NCI-H2196 treated with DMSO at 0.1 percent for 48 hours (cell line): ENCODE measurements at regions not wholly inside any gene's neighbourhood (a gene's known extent, or its start where the extent isn't known, plus 50 kb on each side); places are given as distances from the start of the nearest gene placed in this dataset.

Experiments
- DNase-seq: peaks from one replicate; lab custom pipeline; 2025; ENCODE audit not compliant: unreplicated experiment; lab: John Stamatoyannopoulos, UW

DNA sequence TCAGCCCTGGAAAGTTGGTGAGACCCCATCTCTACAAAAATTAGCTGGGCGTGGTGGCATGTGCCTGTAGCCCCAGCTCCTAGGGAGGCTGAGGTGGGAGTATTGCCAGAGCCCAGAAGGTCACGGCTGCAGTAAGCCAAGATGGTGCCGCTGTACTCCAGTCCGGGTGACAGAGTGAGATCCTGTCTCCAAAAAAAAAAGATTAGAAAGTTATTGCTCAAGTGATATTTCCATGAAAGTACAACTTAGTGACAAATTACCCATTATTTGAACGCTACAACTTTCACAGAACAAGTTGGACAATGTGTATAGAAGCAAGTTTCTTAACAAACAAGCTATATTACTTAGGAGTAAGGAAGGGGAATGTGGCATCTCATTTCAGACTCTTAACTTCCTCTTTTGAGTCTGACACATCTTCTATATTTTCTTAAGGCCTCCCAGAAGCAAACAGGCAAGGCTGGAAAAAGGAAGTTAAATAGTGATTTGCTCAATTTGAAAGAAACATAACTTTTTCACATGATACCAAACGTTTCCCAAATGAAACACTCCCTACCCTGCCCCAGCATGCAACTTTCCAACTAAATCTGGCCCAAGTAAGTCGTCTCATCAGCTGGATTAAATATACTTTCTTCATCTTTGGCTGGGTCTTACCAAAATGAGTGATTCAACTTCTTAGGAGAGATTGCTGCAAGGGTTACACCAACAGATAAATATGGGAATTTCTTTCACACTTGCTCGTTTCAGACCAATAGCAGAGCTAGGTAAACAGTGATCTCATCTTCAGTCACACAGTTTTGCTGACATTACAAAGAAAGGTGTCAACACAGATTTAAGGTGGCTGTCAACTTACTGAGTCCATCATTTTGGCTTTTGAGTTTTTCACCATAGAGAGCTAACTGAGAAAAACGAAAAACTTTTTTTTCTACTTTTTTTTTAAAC lies 66.3 kb upstream of the KLF6 start:
- DNase-seq: no peak

GRCh38 chr10:3848775-3849635 lies 64.0 kb upstream of the KLF6 start:
- DNase-seq: no peak

DNA sequence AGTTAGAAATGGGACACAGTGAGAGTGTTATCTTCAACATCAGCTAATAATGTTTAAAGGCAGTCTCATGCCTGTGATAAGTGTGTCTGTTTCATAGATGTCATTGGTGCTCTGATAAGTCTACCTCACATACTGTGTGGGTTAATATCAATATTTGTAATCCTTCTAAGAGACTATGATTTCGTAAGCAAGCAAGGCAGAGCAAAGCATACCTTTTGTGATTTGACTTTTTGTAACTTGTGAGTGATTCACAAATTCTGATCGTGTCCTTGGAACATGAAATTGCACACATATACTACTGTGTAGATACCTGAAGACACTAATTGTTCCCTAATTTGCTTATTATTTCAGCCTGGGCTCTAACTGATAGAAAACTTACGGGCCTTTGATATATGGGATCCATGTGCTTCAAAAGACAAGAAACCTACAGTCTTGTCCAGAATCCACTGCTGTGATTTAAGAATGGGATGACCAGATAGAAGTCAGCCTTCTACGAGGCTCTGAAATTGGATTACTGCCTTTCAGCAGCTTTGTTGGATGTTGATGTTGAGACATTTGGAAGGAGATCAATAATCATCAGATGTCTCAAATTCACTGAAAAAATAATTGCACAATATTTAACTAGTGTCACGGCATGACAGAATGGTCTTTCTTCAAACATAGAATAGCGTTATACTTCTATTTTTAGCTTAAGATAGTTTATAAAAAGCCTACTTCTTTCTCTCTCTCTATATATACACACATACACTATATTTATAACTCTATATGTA lies 63.2 kb upstream of the KLF6 start:
- DNase-seq: no peak

GRCh38 chr10:3846736-3847135 lies 61.7 kb upstream of the KLF6 start:
- no peak for DNase-seq

DNA sequence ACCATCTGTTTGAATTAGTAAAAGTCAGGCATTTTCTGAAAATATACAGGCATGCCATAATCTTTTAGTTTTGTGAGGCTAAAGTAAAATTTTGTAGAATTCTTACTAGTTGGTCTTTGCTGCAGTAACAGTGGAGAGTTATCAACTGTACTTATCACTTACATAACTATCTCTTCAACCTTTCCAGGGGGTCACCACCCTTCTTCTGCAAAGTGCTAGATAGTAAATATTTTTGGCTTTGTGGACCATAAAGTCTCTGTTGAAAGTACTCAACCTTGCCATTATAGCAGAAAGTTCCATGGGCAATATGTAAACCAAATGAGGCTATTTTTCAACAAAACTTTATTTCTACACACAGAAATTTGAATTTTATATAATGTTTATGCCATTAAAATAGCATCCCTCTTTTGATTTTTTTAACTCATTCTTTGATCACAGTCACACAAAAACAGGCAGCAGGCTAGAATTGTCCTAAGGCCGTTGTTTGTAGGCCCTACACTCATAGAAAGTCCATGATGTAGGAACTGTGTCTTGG lies 59.5 kb upstream of the KLF6 start:
- DNase-seq: no peak

DNA sequence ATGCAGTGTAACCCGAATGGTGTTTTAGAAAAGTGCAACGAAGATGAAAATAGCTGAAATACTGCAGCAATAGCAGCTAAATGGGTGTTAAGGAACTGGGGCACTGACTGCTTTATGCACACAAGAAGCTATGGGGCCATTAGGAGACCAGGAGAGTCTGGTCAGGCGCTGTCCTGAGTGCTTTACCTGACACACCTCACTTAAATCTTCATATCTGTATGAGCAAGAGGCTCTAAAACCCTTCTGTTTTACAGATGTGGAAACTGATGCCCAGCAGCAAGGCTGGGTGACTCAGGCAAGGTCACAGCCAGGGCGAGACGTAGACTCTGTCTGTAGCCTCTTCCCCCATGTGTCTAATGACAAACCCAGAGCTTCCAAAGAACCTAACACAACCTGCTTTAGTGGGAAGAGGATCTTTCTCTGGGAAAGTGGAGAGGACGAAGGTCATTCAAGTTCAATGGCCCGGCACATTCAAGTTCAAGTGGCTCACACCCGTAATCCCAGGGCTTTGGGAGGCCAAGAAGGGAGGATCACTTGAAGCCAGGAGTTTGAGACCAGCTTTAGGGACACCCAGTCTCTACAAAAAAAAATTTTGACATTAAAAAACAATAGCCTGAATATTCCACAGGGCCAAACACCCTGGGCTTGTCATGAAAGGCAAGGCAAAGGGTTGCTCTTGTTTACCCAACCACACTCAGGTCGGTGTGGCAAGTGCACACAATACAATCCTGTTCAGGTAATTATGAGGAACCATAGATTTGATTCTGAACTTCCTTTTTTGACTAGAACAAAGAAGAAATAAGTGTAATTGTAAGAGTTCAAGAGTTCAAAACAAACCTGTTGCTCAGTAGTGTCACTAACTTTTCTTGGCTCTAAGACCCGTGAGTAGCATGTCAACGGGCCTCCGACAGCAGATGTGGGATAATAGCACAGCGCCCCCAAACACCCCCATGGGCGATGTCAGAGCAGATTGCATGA lies 53.7 kb upstream of the KLF6 start:
- no peak for DNase-seq

GRCh38 chr10:3837647-3838459 lies 52.8 kb upstream of the KLF6 start:
- DNase-seq: no peak

GRCh38 chr10:3836222-3836820 lies 51.3 kb upstream of the KLF6 start:
- DNase-seq: no peak

- DNase-seq: no peak
Measured at GRCh38 chr10:3835770-3836169, 50.8 kb upstream of the KLF6 start.

DNA sequence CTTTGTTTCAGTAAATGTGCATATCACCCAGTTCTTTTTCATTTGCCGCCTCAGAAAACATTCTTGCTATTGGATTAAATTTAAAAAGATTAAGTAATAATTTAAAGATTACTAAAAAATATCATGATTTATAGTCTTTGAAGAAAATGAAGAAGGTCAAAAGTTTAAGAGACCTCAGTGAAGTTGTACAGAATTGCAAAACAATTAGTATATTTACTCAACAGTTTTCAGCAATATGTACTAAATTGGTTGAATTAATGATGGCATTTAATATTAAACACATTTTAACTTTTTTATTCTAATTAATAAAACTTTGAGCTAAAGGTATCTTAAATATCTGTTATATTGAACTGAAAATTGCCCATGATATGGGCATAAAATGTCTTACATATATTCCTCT lies 49.9 kb upstream of the KLF6 start:
- no peak for DNase-seq
